ENCODE measurements at regions not wholly inside any gene's neighbourhood (a gene's known extent, or its start where the extent isn't known, plus 50 kb on each side); places are given as distances from the start of the nearest gene placed in this dataset.

GRCh38 chrX:131826572-131826971 is 196.5 kb upstream of the STK26 start:
- Histone ChIP-seq H2AK5ac (ENCODE audit: low read length) (no peak overlapping the region), H3K27ac (ENCODE audit: low read depth, low read length) (no peak overlapping the region), H3K79me1 (ENCODE audit: low read length) (no peaks in the 10 kb centered on the region), H3K27me3 (ENCODE audit: insufficient read depth, low read length, poor library complexity) (no peaks in the 10 kb centered on the region), H3K9ac (ENCODE audit: low read length) (peak overlapping the region; percentile 9), H3K4me1 (ENCODE audit: control insufficient read depth, low read depth, low read length) (no peaks in the 10 kb centered on the region), H3K4me3 (ENCODE audit: low read length) (no peak overlapping the region), H3K36me3 (ENCODE audit: control insufficient read depth, insufficient read depth, low read length) (no peaks in the 10 kb centered on the region), H3K23ac (ENCODE audit: low read length) (no peak overlapping the region), H3K4me2 (ENCODE audit: low read length) (peak overlapping the region; percentile 62), H3K79me2 (ENCODE audit: control insufficient read depth, insufficient read depth, low read length) (peaks cover 58% of the 10 kb centered on the region), H3K56ac (ENCODE audit: low read length) (no peak overlapping the region), H4K5ac (ENCODE audit: low read length) (no peak overlapping the region), H2BK5ac (ENCODE audit: low read length) (no peak overlapping the region), H4K8ac (ENCODE audit: low read depth, low read length) (no peak overlapping the region), H2BK15ac (replicated peaks; ENCODE audit: low read depth) (no peak overlapping the region), H2BK120ac (ENCODE audit: low read depth, low read length) (no peak overlapping the region), H3K18ac (ENCODE audit: low read length) (no peak overlapping the region), H3K4ac (ENCODE audit: low read depth, low read length) (no peak overlapping the region)
- DNase-seq: no peak

- H3K4me3 ChIP-seq (ENCODE audit: low read length): peak overlapping the region; percentile 7
- peak overlapping the region; percentile 78 for H3K56ac ChIP-seq (ENCODE audit: low read length)
- peak; percentile 82 for DNase-seq
These were observed 195.2 kb upstream of the STK26 start for GRCh38 chrX:131827935-131828334.

GRCh38 chrX:131828482-131828881 is 194.6 kb upstream of the STK26 start:
- Histone ChIP-seq H3K27ac (ENCODE audit: low read depth, low read length) (no peak overlapping the region), H3K4me3 (ENCODE audit: low read length) (peak overlapping the region; percentile 57), H3K4me2 (ENCODE audit: low read length) (peak overlapping the region; percentile 18), H4K5ac (ENCODE audit: low read length) (no peak overlapping the region), H3K18ac (ENCODE audit: low read length) (peak overlapping the region; percentile 60), H3K9ac (ENCODE audit: low read length) (peak overlapping the region; percentile 80), H3K79me1 (ENCODE audit: low read length) (no peaks in the 10 kb centered on the region), H3K4me1 (ENCODE audit: control insufficient read depth, low read depth, low read length) (no peaks in the 10 kb centered on the region), H2BK5ac (ENCODE audit: low read length) (no peak overlapping the region), H2BK15ac (replicated peaks; ENCODE audit: low read depth) (peak overlapping the region; percentile 7), H3K56ac (ENCODE audit: low read length) (peak overlapping the region; percentile 84), H3K79me2 (ENCODE audit: control insufficient read depth, insufficient read depth, low read length) (peaks cover 44% of the 10 kb centered on the region), H2AK5ac (ENCODE audit: low read length) (no peak overlapping the region), H3K4ac (ENCODE audit: low read depth, low read length) (peak overlapping the region; percentile 16), H3K27me3 (ENCODE audit: insufficient read depth, low read length, poor library complexity) (no peaks in the 10 kb centered on the region), H3K23ac (ENCODE audit: low read length) (no peak overlapping the region), H2BK120ac (ENCODE audit: low read depth, low read length) (no peak overlapping the region), H3K36me3 (ENCODE audit: control insufficient read depth, insufficient read depth, low read length) (no peaks in the 10 kb centered on the region), H4K8ac (ENCODE audit: low read depth, low read length) (no peak overlapping the region)
- DNase-seq: peak; percentile 41

More at GRCh38 chrX:131827935-131828334, 195.2 kb upstream of the STK26 start:
- no peak overlapping the region for H4K8ac ChIP-seq (ENCODE audit: low read depth, low read length)
- H3K4ac ChIP-seq (ENCODE audit: low read depth, low read length): no peak overlapping the region
- no peak overlapping the region for H3K23ac ChIP-seq (ENCODE audit: low read length)
- no peaks in the 10 kb centered on the region for H3K36me3 ChIP-seq (ENCODE audit: control insufficient read depth, insufficient read depth, low read length)
- peak overlapping the region; percentile 67 for H2BK120ac ChIP-seq (ENCODE audit: low read depth, low read length)
- no peak overlapping the region for H3K18ac ChIP-seq (ENCODE audit: low read length)
- H2BK15ac ChIP-seq (replicated peaks; ENCODE audit: low read depth): no peak overlapping the region
- H3K79me2 ChIP-seq (ENCODE audit: control insufficient read depth, insufficient read depth, low read length): peaks cover 44% of the 10 kb centered on the region
- no peaks in the 10 kb centered on the region for H3K79me1 ChIP-seq (ENCODE audit: low read length)
- no peak overlapping the region for H4K5ac ChIP-seq (ENCODE audit: low read length)
- H2BK5ac ChIP-seq (ENCODE audit: low read length): no peak overlapping the region
- H3K9ac ChIP-seq (ENCODE audit: low read length): peak overlapping the region; percentile 70
- H3K4me2 ChIP-seq (ENCODE audit: low read length): peak overlapping the region; percentile 62
- no CpG with 5 or more reads among the region's 2 CpGs for WGBS (ENCODE audit: extremely low coverage, insufficient coverage, low lambda C conversion rate)
- no peaks in the 10 kb centered on the region for H3K27me3 ChIP-seq (ENCODE audit: insufficient read depth, low read length, poor library complexity)
- H3K27ac ChIP-seq (ENCODE audit: low read depth, low read length): no peak overlapping the region
- no peaks in the 10 kb centered on the region for H3K4me1 ChIP-seq (ENCODE audit: control insufficient read depth, low read depth, low read length)
- no peak overlapping the region for H2AK5ac ChIP-seq (ENCODE audit: low read length)

- H2BK15ac ChIP-seq (replicated peaks; ENCODE audit: low read depth): no peak overlapping the region
- H2AK5ac ChIP-seq (ENCODE audit: low read length): no peak overlapping the region
- no peak overlapping the region for H3K4ac ChIP-seq (ENCODE audit: low read depth, low read length)
- H3K27ac ChIP-seq (ENCODE audit: low read depth, low read length): peak overlapping the region; percentile 91
- peak overlapping the region; percentile 80 for H3K9ac ChIP-seq (ENCODE audit: low read length)
- H3K4me2 ChIP-seq (ENCODE audit: low read length): peak overlapping the region; percentile 20
- H2BK120ac ChIP-seq (ENCODE audit: low read depth, low read length): no peak overlapping the region
- H2BK5ac ChIP-seq (ENCODE audit: low read length): peak overlapping the region; percentile 82
- H3K4me3 ChIP-seq (ENCODE audit: low read length): peak overlapping the region; percentile 89
- H3K27me3 ChIP-seq (ENCODE audit: insufficient read depth, low read length, poor library complexity): no peaks in the 10 kb centered on the region
- H4K5ac ChIP-seq (ENCODE audit: low read length): no peak overlapping the region
- H3K4me1 ChIP-seq (ENCODE audit: control insufficient read depth, low read depth, low read length): no peaks in the 10 kb centered on the region
- peaks cover 35% of the 10 kb centered on the region for H3K79me2 ChIP-seq (ENCODE audit: control insufficient read depth, insufficient read depth, low read length)
- no CpG with 5 or more reads among the region's 15 CpGs for WGBS (ENCODE audit: extremely low coverage, insufficient coverage, low lambda C conversion rate)
- DNase-seq: peak; percentile 98
- no peak overlapping the region for H3K18ac ChIP-seq (ENCODE audit: low read length)
- H3K56ac ChIP-seq (ENCODE audit: low read length): peak overlapping the region; percentile 89
- H3K23ac ChIP-seq (ENCODE audit: low read length): no peak overlapping the region
- no peak overlapping the region for H4K8ac ChIP-seq (ENCODE audit: low read depth, low read length)
- no peaks in the 10 kb centered on the region for H3K79me1 ChIP-seq (ENCODE audit: low read length)
- no peaks in the 10 kb centered on the region for H3K36me3 ChIP-seq (ENCODE audit: control insufficient read depth, insufficient read depth, low read length)
These were observed 192.5 kb upstream of the STK26 start for GRCh38 chrX:131830400-131831184.

- no CpG with 5 or more reads among the region's 2 CpGs for WGBS (ENCODE audit: extremely low coverage, insufficient coverage, low lambda C conversion rate)
- H3K4ac ChIP-seq (ENCODE audit: low read depth, low read length): peak overlapping the region; percentile 87
- no peak overlapping the region for H2AK5ac ChIP-seq (ENCODE audit: low read length)
- H3K4me1 ChIP-seq (ENCODE audit: control insufficient read depth, low read depth, low read length): no peaks in the 10 kb centered on the region
- no peak overlapping the region for H3K18ac ChIP-seq (ENCODE audit: low read length)
- peak overlapping the region; percentile 89 for H3K56ac ChIP-seq (ENCODE audit: low read length)
- H3K4me2 ChIP-seq (ENCODE audit: low read length): peak overlapping the region; percentile 38
- H3K9ac ChIP-seq (ENCODE audit: low read length): peak overlapping the region; percentile 76
- H4K5ac ChIP-seq (ENCODE audit: low read length): no peak overlapping the region
- H3K79me1 ChIP-seq (ENCODE audit: low read length): no peaks in the 10 kb centered on the region
- H3K27me3 ChIP-seq (ENCODE audit: insufficient read depth, low read length, poor library complexity): no peaks in the 10 kb centered on the region
- DNase-seq: no peak
- H3K4me3 ChIP-seq (ENCODE audit: low read length): no peak overlapping the region
- H2BK5ac ChIP-seq (ENCODE audit: low read length): peak overlapping the region; percentile 82
- H2BK120ac ChIP-seq (ENCODE audit: low read depth, low read length): peak overlapping the region; percentile 28
- H4K8ac ChIP-seq (ENCODE audit: low read depth, low read length): peak overlapping the region; percentile 6
- H3K23ac ChIP-seq (ENCODE audit: low read length): no peak overlapping the region
- peaks cover 29% of the 10 kb centered on the region for H3K79me2 ChIP-seq (ENCODE audit: control insufficient read depth, insufficient read depth, low read length)
- H3K36me3 ChIP-seq (ENCODE audit: control insufficient read depth, insufficient read depth, low read length): no peaks in the 10 kb centered on the region
- H2BK15ac ChIP-seq (replicated peaks; ENCODE audit: low read depth): peak overlapping the region; percentile 74
- H3K27ac ChIP-seq (ENCODE audit: low read depth, low read length): peak overlapping the region; percentile 91
These were observed 191.9 kb upstream of the STK26 start for GRCh38 chrX:131831185-131831520.

- H3K79me1 ChIP-seq (ENCODE audit: low read length): no peaks in the 10 kb centered on the region
- no peak overlapping the region for H4K8ac ChIP-seq (ENCODE audit: low read depth, low read length)
- H2BK120ac ChIP-seq (ENCODE audit: low read depth, low read length): no peak overlapping the region
- H2BK15ac ChIP-seq (replicated peaks; ENCODE audit: low read depth): no peak overlapping the region
- no peak overlapping the region for H3K4me2 ChIP-seq (ENCODE audit: low read length)
- H3K4me1 ChIP-seq (ENCODE audit: control insufficient read depth, low read depth, low read length): no peaks in the 10 kb centered on the region
- H3K4me3 ChIP-seq (ENCODE audit: low read length): no peak overlapping the region
- no peaks in the 10 kb centered on the region for H3K36me3 ChIP-seq (ENCODE audit: control insufficient read depth, insufficient read depth, low read length)
- no peak overlapping the region for H2BK5ac ChIP-seq (ENCODE audit: low read length)
- H3K23ac ChIP-seq (ENCODE audit: low read length): no peak overlapping the region
- no peak overlapping the region for H3K9ac ChIP-seq (ENCODE audit: low read length)
- no peak overlapping the region for H2AK5ac ChIP-seq (ENCODE audit: low read length)
- no CpG with 5 or more reads among the region's 3 CpGs for WGBS (ENCODE audit: extremely low coverage, insufficient coverage, low lambda C conversion rate)
- no peak for DNase-seq
- no peaks in the 10 kb centered on the region for H3K79me2 ChIP-seq (ENCODE audit: control insufficient read depth, insufficient read depth, low read length)
- no peaks in the 10 kb centered on the region for H3K27me3 ChIP-seq (ENCODE audit: insufficient read depth, low read length, poor library complexity)
- H3K4ac ChIP-seq (ENCODE audit: low read depth, low read length): no peak overlapping the region
- H4K5ac ChIP-seq (ENCODE audit: low read length): no peak overlapping the region
- H3K18ac ChIP-seq (ENCODE audit: low read length): no peak overlapping the region
- H3K56ac ChIP-seq (ENCODE audit: low read length): no peak overlapping the region
- H3K27ac ChIP-seq (ENCODE audit: low read depth, low read length): no peak overlapping the region
These were observed 186.9 kb upstream of the STK26 start for GRCh38 chrX:131836161-131836560.
